LNCAP (cell line): ENCODE measurements at regions not wholly inside any gene's neighbourhood (a gene's known extent, or its start where the extent isn't known, plus 50 kb on each side); places are given as distances from the start of the nearest gene placed in this dataset.

Experiments used
- CTCF ChIP-seq: fragments of 450-650 bp; IDR thresholded peaks from 2 replicates; pipeline ENCODE4 v1.5.1; 2017; ENCODE audit warnings: mild to moderate bottlenecking

GRCh38 chr13:56906909-56907308, 233.8 kb upstream of the PRR20A start:
- TF ChIP-seq CTCF = no peak

- TF ChIP-seq CTCF = no peak
Measured at GRCh38 chr13:56907766-56908165, 233.0 kb upstream of the PRR20A start.

GRCh38 chr13:56909896-56910600, 230.7 kb upstream of the PRR20A start:
- no peak for TF ChIP-seq CTCF

DNA sequence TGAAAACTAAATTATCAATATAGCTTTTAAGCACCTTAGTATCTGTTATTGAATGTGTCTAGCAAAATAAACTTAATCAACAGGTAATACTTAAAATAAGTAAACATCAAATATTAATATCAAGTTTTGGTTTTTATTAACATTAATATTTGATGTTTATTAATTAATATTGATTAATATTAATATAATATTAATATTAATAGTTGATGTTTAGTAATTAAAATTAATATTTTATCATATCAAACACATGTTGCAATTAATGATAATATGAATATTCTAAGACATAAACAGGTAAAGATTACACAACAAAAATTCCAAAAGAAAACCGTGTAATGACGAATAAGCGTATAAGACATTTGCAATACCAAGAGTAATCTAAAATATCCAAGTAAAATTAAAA, 222.8 kb upstream of the PRR20A start:
- TF ChIP-seq CTCF = no peak

- TF ChIP-seq CTCF = no peak
Measured at GRCh38 chr13:56923626-56924140, 217.0 kb upstream of the PRR20A start.

GRCh38 chr13:56924401-56924800, 216.3 kb upstream of the PRR20A start:
- no peak for TF ChIP-seq CTCF

DNA sequence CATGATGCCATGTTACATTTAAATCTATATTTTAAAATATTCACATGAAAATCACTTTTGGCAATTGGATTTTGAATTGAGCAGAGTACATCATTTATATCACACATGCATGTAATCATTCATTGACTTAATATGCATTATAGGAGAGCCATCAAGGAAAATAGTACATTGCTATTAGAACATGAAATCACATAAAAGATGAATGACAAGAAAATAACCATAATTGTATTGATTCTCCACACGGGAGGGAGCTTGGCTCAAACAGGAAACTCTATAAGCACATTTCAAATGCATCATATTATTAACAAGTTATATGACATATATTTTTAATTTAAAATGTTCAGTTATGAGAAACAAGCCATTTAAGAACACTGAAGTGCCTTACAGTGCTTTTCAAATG, 208.6 kb upstream of the PRR20A start:
- TF ChIP-seq CTCF = no peak

- no peak for TF ChIP-seq CTCF
Measured at GRCh38 chr13:56953965-56954364, 186.8 kb upstream of the PRR20A start.
